ENCODE measurements at regions not wholly inside any gene's neighbourhood (a gene's known extent, or its start where the extent isn't known, plus 50 kb on each side); places are given as distances from the start of the nearest gene placed in this dataset.

GRCh38 chr20:19832875-19833274 lies 74.8 kb downstream of the RIN2 start:
- no peak for DNase-seq (ENCODE audit: extremely low spot score, unreplicated experiment)
- H3K27me3 Mint-ChIP-seq (ENCODE audit: unreplicated experiment): no peaks in the 10 kb centered on the region
- H3K27ac Mint-ChIP-seq (ENCODE audit: unreplicated experiment): no peak overlapping the region
- peaks cover 11% of the 10 kb centered on the region for H3K36me3 Mint-ChIP-seq (ENCODE audit: unreplicated experiment)
- no peak for TF ChIP-seq CTCF (IDR thresholded peaks at IDR 0.05)
- H3K9me3 Mint-ChIP-seq (ENCODE audit: unreplicated experiment): no peaks in the 10 kb centered on the region
- H3K4me1 Mint-ChIP-seq (ENCODE audit: unreplicated experiment): peaks cover 5% of the 10 kb centered on the region
- no peak overlapping the region for H3K4me3 Mint-ChIP-seq (ENCODE audit: unreplicated experiment)

- H3K4me3 Mint-ChIP-seq (ENCODE audit: unreplicated experiment): no peak overlapping the region
- H3K27ac Mint-ChIP-seq (ENCODE audit: unreplicated experiment): no peak overlapping the region
- H3K36me3 Mint-ChIP-seq (ENCODE audit: unreplicated experiment): peaks cover 8% of the 10 kb centered on the region
- H3K4me1 Mint-ChIP-seq (ENCODE audit: unreplicated experiment): peaks cover 3% of the 10 kb centered on the region
- no peak for DNase-seq (ENCODE audit: extremely low spot score, unreplicated experiment)
- no peak for TF ChIP-seq CTCF (IDR thresholded peaks at IDR 0.05)
- no peaks in the 10 kb centered on the region for H3K9me3 Mint-ChIP-seq (ENCODE audit: unreplicated experiment)
- H3K27me3 Mint-ChIP-seq (ENCODE audit: unreplicated experiment): no peaks in the 10 kb centered on the region
Observed at GRCh38 chr20:19833395-19833794, 75.3 kb downstream of the RIN2 start.

GRCh38 chr20:19834287-19834686 lies 76.2 kb downstream of the RIN2 start:
- H3K4me1 Mint-ChIP-seq (ENCODE audit: unreplicated experiment): peaks cover 3% of the 10 kb centered on the region
- no peak for DNase-seq (ENCODE audit: extremely low spot score, unreplicated experiment)
- no peaks in the 10 kb centered on the region for H3K27me3 Mint-ChIP-seq (ENCODE audit: unreplicated experiment)
- H3K4me3 Mint-ChIP-seq (ENCODE audit: unreplicated experiment): no peak overlapping the region
- no peak overlapping the region for H3K27ac Mint-ChIP-seq (ENCODE audit: unreplicated experiment)
- no peaks in the 10 kb centered on the region for H3K9me3 Mint-ChIP-seq (ENCODE audit: unreplicated experiment)
- no peak for TF ChIP-seq CTCF (IDR thresholded peaks at IDR 0.05)
- H3K36me3 Mint-ChIP-seq (ENCODE audit: unreplicated experiment): peaks cover 8% of the 10 kb centered on the region

GRCh38 chr20:19834783-19835182 lies 76.7 kb downstream of the RIN2 start:
- Mint-ChIP-seq H3K27me3 (ENCODE audit: unreplicated experiment) (no peaks in the 10 kb centered on the region), H3K9me3 (ENCODE audit: unreplicated experiment) (no peaks in the 10 kb centered on the region), H3K4me3 (ENCODE audit: unreplicated experiment) (no peak overlapping the region), H3K36me3 (ENCODE audit: unreplicated experiment) (peaks cover 8% of the 10 kb centered on the region), H3K4me1 (ENCODE audit: unreplicated experiment) (peaks cover 3% of the 10 kb centered on the region), H3K27ac (ENCODE audit: unreplicated experiment) (no peak overlapping the region)
- TF ChIP-seq CTCF (IDR thresholded peaks at IDR 0.05): no peak
- DNase-seq (ENCODE audit: extremely low spot score, unreplicated experiment): no peak

- H3K27ac Mint-ChIP-seq (ENCODE audit: unreplicated experiment): no peak overlapping the region
- no peak overlapping the region for H3K4me3 Mint-ChIP-seq (ENCODE audit: unreplicated experiment)
- H3K36me3 Mint-ChIP-seq (ENCODE audit: unreplicated experiment): peaks cover 13% of the 10 kb centered on the region
- no peak for DNase-seq (ENCODE audit: extremely low spot score, unreplicated experiment)
- H3K9me3 Mint-ChIP-seq (ENCODE audit: unreplicated experiment): no peaks in the 10 kb centered on the region
- H3K27me3 Mint-ChIP-seq (ENCODE audit: unreplicated experiment): no peaks in the 10 kb centered on the region
- H3K4me1 Mint-ChIP-seq (ENCODE audit: unreplicated experiment): peaks cover 3% of the 10 kb centered on the region
- no peak for TF ChIP-seq CTCF (IDR thresholded peaks at IDR 0.05)
Observed at GRCh38 chr20:19835533-19836222, 77.6 kb downstream of the RIN2 start.

Measured in osteocyte (in vitro differentiated cells).